WTC11 (cell line): ENCODE measurements at regions not wholly inside any gene's neighbourhood (a gene's known extent, or its start where the extent isn't known, plus 50 kb on each side); places are given as distances from the start of the nearest gene placed in this dataset.

Experiments used
- ATAC-seq: fragments of 200-7000 bp; cut with Tn5 transposase; 2 replicates; pipeline ENCODE4 v1.10.0; 2021; ENCODE audit warnings: mild to moderate bottlenecking, moderate library complexity
- CTCF ChIA-PET: fragments of 300-600 bp; sonication (Branson Sonifier 250); formaldehyde crosslinking; loops from one replicate; lab custom pipeline; 2021; ENCODE audit warnings: antibody characterized with exemption; lab: Charles Lee
- POLR2A ChIA-PET: fragments of 350-600 bp; sonication (Branson Sonifier 250); formaldehyde crosslinking; loops from one replicate; lab custom pipeline; 2021; ENCODE audit warnings: antibody characterized with exemption; lab: Charles Lee
- DNase-seq: peaks from one replicate; pipeline ENCODE4 v3.0.0; 2021; ENCODE audit warnings: low spot score
- H3K27ac Mint-ChIP-seq: 2 replicates; pipeline ENCODE4 v1.8.0; 2021; ENCODE audit warnings: mixed read lengths
- H3K27me3 Mint-ChIP-seq: 2 replicates; pipeline ENCODE4 v1.8.0; 2021; ENCODE audit warnings: low read depth, mild to moderate bottlenecking, moderate library complexity, mixed read lengths
- H3K36me3 Mint-ChIP-seq: 2 replicates; pipeline ENCODE4 v1.8.0; 2021; ENCODE audit warnings: mixed read lengths
- H3K4me1 Mint-ChIP-seq: 2 replicates; pipeline ENCODE4 v1.8.0; 2022; ENCODE audit warnings: mixed read lengths
- H3K4me3 Mint-ChIP-seq: 2 replicates; pipeline ENCODE4 v1.8.0; 2021; ENCODE audit warnings: mild to moderate bottlenecking, moderate library complexity, mixed read lengths
- H3K9me3 Mint-ChIP-seq: 2 replicates; pipeline ENCODE4 v1.8.0; 2021; ENCODE audit warnings: mixed read lengths
- AFF4 ChIP-seq: sonication (generic); formaldehyde crosslinking; IDR thresholded peaks from 2 replicates; pipeline ENCODE4 v1.8.1; 2023; ENCODE audit warnings: mild to moderate bottlenecking, missing genetic modification reagents, borderline replicate concordance
- CREB1 ChIP-seq: sonication (generic); formaldehyde crosslinking; IDR thresholded peaks from 2 replicates; pipeline ENCODE4 v1.8.0; 2023; ENCODE audit warnings: mild to moderate bottlenecking, missing genetic modification reagents
- CREM ChIP-seq: sonication (generic); formaldehyde crosslinking; IDR thresholded peaks from 2 replicates; pipeline ENCODE4 v1.8.1; 2022; ENCODE audit warnings: mild to moderate bottlenecking, missing genetic modification reagents, moderate library complexity
- E2F1 ChIP-seq: sonication (generic); formaldehyde crosslinking; IDR thresholded peaks from 2 replicates; pipeline ENCODE4 v1.8.0; 2022; ENCODE audit warnings: mild to moderate bottlenecking, missing genetic modification reagents
- ELF4 ChIP-seq: sonication (generic); formaldehyde crosslinking; IDR thresholded peaks from 2 replicates; pipeline ENCODE4 v1.8.1; 2022; ENCODE audit warnings: low read depth, mild to moderate bottlenecking, moderate library complexity, missing genetic modification reagents
- ETV6 ChIP-seq: sonication (generic); formaldehyde crosslinking; IDR thresholded peaks from 2 replicates; pipeline ENCODE4 v1.8.1; 2022; ENCODE audit warnings: mild to moderate bottlenecking, missing genetic modification reagents
- FOXJ3 ChIP-seq: sonication (generic); formaldehyde crosslinking; IDR thresholded peaks from 2 replicates; pipeline ENCODE4 v1.9.0; 2021; ENCODE audit warnings: missing genetic modification reagents, mild to moderate bottlenecking, borderline replicate concordance
- GTF2I ChIP-seq: fragments of 250-450 bp; sonication (Bioruptor Pico); conservative IDR thresholded peaks from 2 replicates; pipeline ENCODE4 v1.4.0; 2021; ENCODE audit warnings: mild to moderate bottlenecking
- HMGA2 ChIP-seq: fragments of 250-450 bp; sonication (Bioruptor Pico); IDR thresholded peaks from 2 replicates; pipeline ENCODE4 v1.4.0; 2021; ENCODE audit warnings: mild to moderate bottlenecking, moderate library complexity
- IRF1 ChIP-seq: sonication (generic); formaldehyde crosslinking; IDR thresholded peaks from 2 replicates; pipeline ENCODE4 v1.8.0; 2023; ENCODE audit warnings: missing genetic modification reagents
- JAZF1 ChIP-seq: fragments of 250-450 bp; sonication (Bioruptor Pico); IDR thresholded peaks from 2 replicates; pipeline ENCODE4 v1.9.0; 2021; ENCODE audit warnings: moderate library complexity, mild to moderate bottlenecking, inconsistent platforms
- MXD4 ChIP-seq: fragments of 250-450 bp; sonication (Bioruptor Pico); IDR thresholded peaks from 2 replicates; pipeline ENCODE4 v1.8.0; 2021; ENCODE audit warnings: mild to moderate bottlenecking, moderate library complexity, borderline replicate concordance
- MYBL2 ChIP-seq: sonication (generic); formaldehyde crosslinking; IDR thresholded peaks from 2 replicates; pipeline ENCODE4 v1.8.1; 2023; ENCODE audit warnings: mild to moderate bottlenecking, moderate library complexity, missing genetic modification reagents
- NFATC4 ChIP-seq: fragments of 250-450 bp; sonication (Bioruptor Pico); IDR thresholded peaks from 2 replicates; pipeline ENCODE4 v1.9.0; 2021; ENCODE audit warnings: mild to moderate bottlenecking
- RORB ChIP-seq: fragments of 250-450 bp; sonication (Bioruptor Pico); IDR thresholded peaks from 2 replicates; pipeline ENCODE4 v1.9.0; 2021; ENCODE audit warnings: mild to moderate bottlenecking
- ZMAT4 ChIP-seq: fragments of 250-450 bp; sonication (Bioruptor Pico); IDR thresholded peaks from 2 replicates; pipeline ENCODE4 v1.9.0; 2021; ENCODE audit warnings: mild to moderate bottlenecking
- ZNF121 ChIP-seq: sonication (generic); formaldehyde crosslinking; IDR thresholded peaks from 2 replicates; pipeline ENCODE4 v1.8.0; 2023; ENCODE audit warnings: missing genetic modification reagents
- ZNF317 ChIP-seq: sonication (generic); formaldehyde crosslinking; IDR thresholded peaks from 2 replicates; pipeline ENCODE4 v1.8.1; 2023; ENCODE audit warnings: low read depth, mild to moderate bottlenecking, moderate library complexity, missing genetic modification reagents, borderline replicate concordance
- TF ChIP-seq, protein P1 (sequence below): fragments of 250-450 bp; sonication (Bioruptor Pico); IDR thresholded peaks from 2 replicates; pipeline ENCODE4 v2.1.2; 2022; ENCODE audit warnings: mild to moderate bottlenecking, moderate library complexity
- TF ChIP-seq, protein P2 (sequence below): fragments of 200-600 bp; IDR thresholded peaks from 2 replicates; pipeline ENCODE4 v1.8.0; 2022; ENCODE audit warnings: antibody characterized with exemption

- no peak for ATAC-seq
Measured at GRCh38 chr9:87390361-87390760, 107.3 kb upstream of the DAPK1 start.

GRCh38 chr9:87392086-87392485, 105.6 kb upstream of the DAPK1 start:
- POLR2A ChIA-PET = no interaction called here
- Mint-ChIP-seq H3K9me3 (peaks cover 13% of the 10 kb centered on the region), H3K27ac (peak overlapping the region; percentile 6; the same call in 1 of the 2 replicates), H3K4me3 (no peak overlapping the region), H3K36me3 (peaks cover 13% of the 10 kb centered on the region), H3K4me1 (peaks cover 64% of the 10 kb centered on the region), H3K27me3 (no peaks in the 10 kb centered on the region)
- CTCF ChIA-PET = no interaction called here
- DNase-seq = no peak
- no peak for ATAC-seq
- TF ChIP-seq CREB1 (CRISPR knock-in tag) (no peak), E2F1 (CRISPR knock-in tag) (no peak), ELF4 (CRISPR knock-in tag) (no peak), ZNF317 (no peak), AFF4 (no peak), NFATC4 (CRISPR knock-in tag) (no peak), RORB (CRISPR knock-in tag) (no peak), MYBL2 (no peak), ZNF121 (CRISPR knock-in tag) (no peak), ZMAT4 (no peak), IRF1 (CRISPR knock-in tag) (no peak), CREM (CRISPR knock-in tag) (no peak), FOXJ3 (CRISPR knock-in tag) (no peak), MXD4 (CRISPR knock-in tag) (no peak), JAZF1 (CRISPR knock-in tag) (no peak), HMGA2 (CRISPR knock-in tag) (no peak), ETV6 (CRISPR knock-in tag) (no peak), GTF2I (no peak)
- TF ChIP-seq, protein P1, sequence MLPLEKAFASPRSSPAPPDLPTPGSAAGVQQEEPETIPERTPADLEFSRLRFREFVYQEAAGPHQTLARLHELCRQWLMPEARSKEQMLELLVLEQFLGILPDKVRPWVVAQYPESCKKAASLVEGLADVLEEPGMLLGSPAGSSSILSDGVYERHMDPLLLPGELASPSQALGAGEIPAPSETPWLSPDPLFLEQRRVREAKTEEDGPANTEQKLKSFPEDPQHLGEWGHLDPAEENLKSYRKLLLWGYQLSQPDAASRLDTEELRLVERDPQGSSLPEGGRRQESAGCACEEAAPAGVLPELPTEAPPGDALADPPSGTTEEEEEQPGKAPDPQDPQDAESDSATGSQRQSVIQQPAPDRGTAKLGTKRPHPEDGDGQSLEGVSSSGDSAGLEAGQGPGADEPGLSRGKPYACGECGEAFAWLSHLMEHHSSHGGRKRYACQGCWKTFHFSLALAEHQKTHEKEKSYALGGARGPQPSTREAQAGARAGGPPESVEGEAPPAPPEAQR (CRISPR knock-in tag) = no peak

More at GRCh38 chr9:87390361-87390760, 107.3 kb upstream of the DAPK1 start:
- Mint-ChIP-seq H3K27me3 (no peaks in the 10 kb centered on the region), H3K27ac (no peak overlapping the region), H3K9me3 (peaks cover 13% of the 10 kb centered on the region), H3K4me3 (no peak overlapping the region), H3K4me1 (peaks cover 59% of the 10 kb centered on the region), H3K36me3 (peaks cover 13% of the 10 kb centered on the region)
- POLR2A ChIA-PET = no interaction called here
- no peak for DNase-seq
- CTCF ChIA-PET = no interaction called here
- TF ChIP-seq ZNF317 = no peak
- TF ChIP-seq, protein P2, sequence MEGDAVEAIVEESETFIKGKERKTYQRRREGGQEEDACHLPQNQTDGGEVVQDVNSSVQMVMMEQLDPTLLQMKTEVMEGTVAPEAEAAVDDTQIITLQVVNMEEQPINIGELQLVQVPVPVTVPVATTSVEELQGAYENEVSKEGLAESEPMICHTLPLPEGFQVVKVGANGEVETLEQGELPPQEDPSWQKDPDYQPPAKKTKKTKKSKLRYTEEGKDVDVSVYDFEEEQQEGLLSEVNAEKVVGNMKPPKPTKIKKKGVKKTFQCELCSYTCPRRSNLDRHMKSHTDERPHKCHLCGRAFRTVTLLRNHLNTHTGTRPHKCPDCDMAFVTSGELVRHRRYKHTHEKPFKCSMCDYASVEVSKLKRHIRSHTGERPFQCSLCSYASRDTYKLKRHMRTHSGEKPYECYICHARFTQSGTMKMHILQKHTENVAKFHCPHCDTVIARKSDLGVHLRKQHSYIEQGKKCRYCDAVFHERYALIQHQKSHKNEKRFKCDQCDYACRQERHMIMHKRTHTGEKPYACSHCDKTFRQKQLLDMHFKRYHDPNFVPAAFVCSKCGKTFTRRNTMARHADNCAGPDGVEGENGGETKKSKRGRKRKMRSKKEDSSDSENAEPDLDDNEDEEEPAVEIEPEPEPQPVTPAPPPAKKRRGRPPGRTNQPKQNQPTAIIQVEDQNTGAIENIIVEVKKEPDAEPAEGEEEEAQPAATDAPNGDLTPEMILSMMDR = no peak
- TF ChIP-seq HMGA2 (CRISPR knock-in tag) = no peak
